Fibroblast of skin of right biceps (primary cell): ENCODE measurements at regions not wholly inside any gene's neighbourhood (a gene's known extent, or its start where the extent isn't known, plus 50 kb on each side); places are given as distances from the start of the nearest gene placed in this dataset.
"Not testable (repeated sequence)": the region's sequence is repeated elsewhere in the genome, so short reads cannot be mapped to it uniquely, and the experiment has no call there.

Experiments used
- DNase-seq: peaks from one replicate; pipeline ENCODE4 v3.0.0-alpha.2; 2013

DNA sequence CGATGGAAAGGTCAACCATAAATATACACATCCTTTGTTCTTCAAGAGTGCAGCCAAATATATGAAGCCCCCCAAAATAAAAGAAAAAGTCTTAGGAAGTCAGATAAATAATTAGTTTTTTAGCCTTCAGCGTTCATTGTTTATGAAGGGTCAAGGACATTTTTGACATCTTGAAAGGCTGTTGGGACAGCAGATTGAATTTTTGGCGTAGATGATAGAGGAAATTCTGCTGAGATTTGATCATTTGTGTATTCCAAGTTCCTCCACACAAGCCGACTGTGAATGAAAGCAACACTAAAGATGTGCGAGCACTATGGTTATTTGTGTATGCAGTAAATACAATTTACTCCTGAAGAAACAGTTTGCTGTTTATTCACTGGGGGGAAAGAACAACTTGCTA is 177.8 kb upstream of the PARD3B start:
- no peak for DNase-seq

GRCh38 chr2:204370172-204370718 is 175.0 kb upstream of the PARD3B start:
- DNase-seq: no peak

GRCh38 chr2:204373942-204374341 is 171.3 kb upstream of the PARD3B start:
- DNase-seq: no peak

- DNase-seq: no peak
Observed at GRCh38 chr2:204380141-204380881, 165.0 kb upstream of the PARD3B start.

GRCh38 chr2:204386668-204387067 is 158.6 kb upstream of the PARD3B start:
- DNase-seq: no peak

DNA sequence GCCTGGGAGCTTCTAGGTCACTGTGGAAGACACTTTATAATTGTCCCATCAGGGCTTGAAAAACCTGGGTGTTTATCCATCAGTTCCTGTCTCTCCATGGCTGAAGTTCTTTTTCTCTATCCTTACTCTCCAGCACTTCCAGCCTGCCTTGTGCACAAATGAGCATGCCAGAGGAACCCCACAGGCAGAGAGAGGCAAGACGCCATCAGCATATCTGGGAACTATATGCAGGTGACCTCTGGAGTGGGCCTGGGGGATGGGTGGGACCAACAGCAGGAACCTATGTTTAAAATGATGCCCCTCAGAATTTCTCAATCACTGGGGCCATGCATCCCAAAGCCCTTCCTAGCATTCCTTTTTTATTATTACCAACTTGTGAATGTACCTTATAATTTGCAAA is 156.2 kb upstream of the PARD3B start:
- DNase-seq: no peak

GRCh38 chr2:204389856-204390255 is 155.4 kb upstream of the PARD3B start:
- DNase-seq: no peak

GRCh38 chr2:204395539-204395938 is 149.7 kb upstream of the PARD3B start:
- DNase-seq: no peak

GRCh38 chr2:204401114-204401513 is 144.2 kb upstream of the PARD3B start:
- no peak for DNase-seq

- no peak for DNase-seq
Observed at GRCh38 chr2:204407204-204408014, 137.9 kb upstream of the PARD3B start.

GRCh38 chr2:204412782-204413181 is 132.5 kb upstream of the PARD3B start:
- DNase-seq: not testable (repeated sequence)

GRCh38 chr2:204415406-204416181 is 129.7 kb upstream of the PARD3B start:
- no peak for DNase-seq

GRCh38 chr2:204416236-204416635 is 129.0 kb upstream of the PARD3B start:
- no peak for DNase-seq

GRCh38 chr2:204425821-204426220 is 119.5 kb upstream of the PARD3B start:
- no peak for DNase-seq

GRCh38 chr2:204428675-204429074 is 116.6 kb upstream of the PARD3B start:
- no peak for DNase-seq

- DNase-seq: no peak
Observed at GRCh38 chr2:204431529-204431928, 113.7 kb upstream of the PARD3B start.

GRCh38 chr2:204432196-204432595 is 113.1 kb upstream of the PARD3B start:
- DNase-seq: no peak

- DNase-seq: peak; percentile 47
Observed at GRCh38 chr2:204434660-204435462, 110.4 kb upstream of the PARD3B start.

GRCh38 chr2:204436230-204436629 is 109.0 kb upstream of the PARD3B start:
- DNase-seq: no peak

DNA sequence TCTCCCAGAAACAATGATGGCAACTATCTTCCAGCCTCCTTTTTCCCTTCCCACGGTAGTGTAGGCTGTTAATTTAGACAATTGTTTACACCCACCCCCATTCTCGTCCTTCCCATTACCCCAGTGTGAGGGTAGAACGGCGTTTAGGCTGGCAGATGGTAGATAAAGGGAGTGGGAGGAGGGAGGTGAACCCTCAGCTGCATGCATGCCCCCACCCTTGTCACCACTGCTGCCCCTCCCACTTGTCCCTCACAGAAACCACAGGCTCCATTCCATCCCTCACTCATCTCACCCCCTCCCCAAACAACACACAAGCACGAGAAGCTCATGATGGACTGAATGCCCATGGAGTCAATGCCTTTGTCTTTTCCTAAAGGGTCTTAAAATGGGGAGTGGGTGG is 107.9 kb upstream of the PARD3B start:
- DNase-seq: no peak

DNA sequence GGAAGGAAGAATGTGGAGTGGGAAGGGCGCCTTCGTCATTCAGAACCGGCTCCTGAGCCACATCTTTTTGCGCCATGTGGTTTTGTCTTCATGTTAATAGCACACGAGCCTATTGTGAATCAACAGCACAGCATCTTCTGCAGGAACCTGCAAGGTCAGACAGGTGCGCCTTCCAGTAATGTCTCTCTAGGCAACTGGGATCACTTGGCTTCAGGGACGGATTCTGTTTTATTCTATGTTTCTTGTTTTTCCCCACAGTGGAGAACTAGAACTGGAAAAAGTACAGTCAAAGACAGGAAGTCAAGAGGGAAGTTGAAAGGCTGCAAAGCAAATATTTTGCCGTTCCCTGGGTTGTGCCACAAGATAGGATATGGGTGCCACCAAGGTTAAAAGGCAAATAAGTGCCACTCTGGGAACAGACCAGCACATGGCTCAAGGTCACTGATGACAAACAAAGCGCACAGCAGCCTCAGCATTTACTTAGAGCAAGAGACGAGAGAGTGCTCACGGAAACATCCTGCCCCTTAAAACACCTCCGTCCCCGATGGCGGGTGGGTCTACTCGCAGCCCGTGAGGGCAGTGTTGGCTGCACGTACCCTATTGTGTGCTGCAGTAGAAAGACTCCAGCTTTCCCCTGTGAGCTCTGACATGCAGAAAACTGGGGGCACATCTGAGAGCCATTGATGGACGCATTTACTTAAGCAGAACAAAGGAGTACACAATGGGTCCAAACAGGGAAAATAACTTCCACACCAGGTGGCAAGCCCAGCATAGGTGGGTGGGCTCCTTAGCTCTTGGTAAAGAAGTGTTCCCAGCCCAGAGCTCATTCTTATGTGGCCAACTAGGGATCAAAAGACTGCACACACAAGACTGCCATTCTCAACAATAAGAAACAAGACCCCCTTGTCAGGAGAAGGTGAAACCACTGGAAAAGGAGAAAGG is 107.2 kb upstream of the PARD3B start:
- no peak for DNase-seq
